WTC11 (cell line): ENCODE measurements at regions not wholly inside any gene's neighbourhood (a gene's known extent, or its start where the extent isn't known, plus 50 kb on each side); places are given as distances from the start of the nearest gene placed in this dataset.

Experiments used
- ATAC-seq: fragments of 200-7000 bp; cut with Tn5 transposase; 2 replicates; pipeline ENCODE4 v1.10.0; 2021; ENCODE audit warnings: mild to moderate bottlenecking, moderate library complexity
- CTCF ChIA-PET: fragments of 300-600 bp; sonication (Branson Sonifier 250); formaldehyde crosslinking; loops from one replicate; lab custom pipeline; 2021; ENCODE audit warnings: antibody characterized with exemption; lab: Charles Lee
- POLR2A ChIA-PET: fragments of 350-600 bp; sonication (Branson Sonifier 250); formaldehyde crosslinking; loops from one replicate; lab custom pipeline; 2021; ENCODE audit warnings: antibody characterized with exemption; lab: Charles Lee
- DNase-seq: peaks from one replicate; pipeline ENCODE4 v3.0.0; 2021; ENCODE audit warnings: low spot score
- H3K27ac Mint-ChIP-seq: 2 replicates; pipeline ENCODE4 v1.8.0; 2021; ENCODE audit warnings: mixed read lengths
- H3K27me3 Mint-ChIP-seq: 2 replicates; pipeline ENCODE4 v1.8.0; 2021; ENCODE audit warnings: low read depth, mild to moderate bottlenecking, moderate library complexity, mixed read lengths
- H3K36me3 Mint-ChIP-seq: 2 replicates; pipeline ENCODE4 v1.8.0; 2021; ENCODE audit warnings: mixed read lengths
- H3K4me1 Mint-ChIP-seq: 2 replicates; pipeline ENCODE4 v1.8.0; 2022; ENCODE audit warnings: mixed read lengths
- H3K4me3 Mint-ChIP-seq: 2 replicates; pipeline ENCODE4 v1.8.0; 2021; ENCODE audit warnings: mild to moderate bottlenecking, moderate library complexity, mixed read lengths
- H3K9me3 Mint-ChIP-seq: 2 replicates; pipeline ENCODE4 v1.8.0; 2021; ENCODE audit warnings: mixed read lengths
- E2F4 ChIP-seq: sonication (generic); formaldehyde crosslinking; IDR thresholded peaks from 2 replicates; pipeline ENCODE4 v1.8.1; 2022; ENCODE audit warnings: low read depth, mild to moderate bottlenecking, moderate library complexity, missing genetic modification reagents, borderline replicate concordance
- ETV6 ChIP-seq: sonication (generic); formaldehyde crosslinking; IDR thresholded peaks from 2 replicates; pipeline ENCODE4 v1.8.1; 2022; ENCODE audit warnings: mild to moderate bottlenecking, missing genetic modification reagents
- FOXJ3 ChIP-seq: sonication (generic); formaldehyde crosslinking; IDR thresholded peaks from 2 replicates; pipeline ENCODE4 v1.9.0; 2021; ENCODE audit warnings: missing genetic modification reagents, mild to moderate bottlenecking, borderline replicate concordance
- FOXP4 ChIP-seq: sonication (generic); formaldehyde crosslinking; IDR thresholded peaks from 2 replicates; pipeline ENCODE4 v1.8.0; 2022; ENCODE audit warnings: mild to moderate bottlenecking, missing genetic modification reagents
- HMGA2 ChIP-seq: fragments of 250-450 bp; sonication (Bioruptor Pico); IDR thresholded peaks from 2 replicates; pipeline ENCODE4 v1.4.0; 2021; ENCODE audit warnings: mild to moderate bottlenecking, moderate library complexity
- IRF1 ChIP-seq: sonication (generic); formaldehyde crosslinking; IDR thresholded peaks from 2 replicates; pipeline ENCODE4 v1.8.0; 2023; ENCODE audit warnings: missing genetic modification reagents
- JAZF1 ChIP-seq: fragments of 250-450 bp; sonication (Bioruptor Pico); IDR thresholded peaks from 2 replicates; pipeline ENCODE4 v1.9.0; 2021; ENCODE audit warnings: moderate library complexity, mild to moderate bottlenecking, inconsistent platforms
- KAT7 ChIP-seq: sonication (generic); formaldehyde crosslinking; IDR thresholded peaks from 2 replicates; pipeline ENCODE4 v1.8.1; 2023; ENCODE audit warnings: missing genetic modification reagents, mild to moderate bottlenecking, borderline replicate concordance
- MYBL2 ChIP-seq: sonication (generic); formaldehyde crosslinking; IDR thresholded peaks from 2 replicates; pipeline ENCODE4 v1.8.1; 2023; ENCODE audit warnings: mild to moderate bottlenecking, moderate library complexity, missing genetic modification reagents
- NFATC4 ChIP-seq: fragments of 250-450 bp; sonication (Bioruptor Pico); IDR thresholded peaks from 2 replicates; pipeline ENCODE4 v1.9.0; 2021; ENCODE audit warnings: mild to moderate bottlenecking
- NFE2L1 ChIP-seq: sonication (generic); formaldehyde crosslinking; IDR thresholded peaks from 2 replicates; pipeline ENCODE4 v1.8.1; 2023; ENCODE audit warnings: missing genetic modification reagents
- SMAD3 ChIP-seq: sonication (generic); formaldehyde crosslinking; IDR thresholded peaks from 2 replicates; pipeline ENCODE4 v1.8.0; 2022; ENCODE audit warnings: missing genetic modification reagents, mild to moderate bottlenecking, borderline replicate concordance
- SOX15 ChIP-seq: fragments of 250-450 bp; sonication (Bioruptor Pico); IDR thresholded peaks from 2 replicates; pipeline ENCODE4 v1.9.0; 2021; ENCODE audit warnings: mild to moderate bottlenecking
- USF1 ChIP-seq: sonication (generic); formaldehyde crosslinking; IDR thresholded peaks from 2 replicates; pipeline ENCODE4 v1.8.0; 2022; ENCODE audit warnings: mild to moderate bottlenecking, missing genetic modification reagents
- ZNF263 ChIP-seq: sonication (generic); formaldehyde crosslinking; IDR thresholded peaks from 2 replicates; pipeline ENCODE4 v1.8.1; 2022; ENCODE audit warnings: low read depth, mild to moderate bottlenecking, moderate library complexity, missing genetic modification reagents
- ZNF317 ChIP-seq: sonication (generic); formaldehyde crosslinking; IDR thresholded peaks from 2 replicates; pipeline ENCODE4 v1.8.1; 2023; ENCODE audit warnings: low read depth, mild to moderate bottlenecking, moderate library complexity, missing genetic modification reagents, borderline replicate concordance
- ZNF425 ChIP-seq: fragments of 250-450 bp; sonication (Bioruptor Pico); conservative IDR thresholded peaks from 2 replicates; pipeline ENCODE4 v1.9.0; 2021; ENCODE audit warnings: mild to moderate bottlenecking

- H3K27me3 Mint-ChIP-seq, result no peaks in the 10 kb centered on the region; the same call in 1 of the 2 replicates
- peaks cover 13% of the 10 kb centered on the region for H3K36me3 Mint-ChIP-seq
- ChIA-PET POLR2A (no interaction called here), CTCF (no interaction called here)
- H3K9me3 Mint-ChIP-seq, result peaks cover 19% of the 10 kb centered on the region
- peaks cover 4% of the 10 kb centered on the region; the same call in 1 of the 2 replicates for H3K4me1 Mint-ChIP-seq
- ATAC-seq, result peak; percentile 72
- no peak for TF ChIP-seq FOXJ3
- TF ChIP-seq SMAD3 (CRISPR knock-in tag), result no peak
- TF ChIP-seq FOXP4 (CRISPR knock-in tag), result no peak
- TF ChIP-seq SOX15 (CRISPR knock-in tag), result no peak
- TF ChIP-seq ZNF425 (CRISPR knock-in tag), result no peak
- no peak for TF ChIP-seq JAZF1 (CRISPR knock-in tag)
- no peak for TF ChIP-seq HMGA2 (CRISPR knock-in tag)
- no peak for TF ChIP-seq NFATC4 (CRISPR knock-in tag)
- TF ChIP-seq NFE2L1 (CRISPR knock-in tag), result no peak
- no peak for TF ChIP-seq MYBL2
- no peak for TF ChIP-seq ETV6 (CRISPR knock-in tag)
- DNase-seq, result no peak
- H3K27ac Mint-ChIP-seq, result no peak overlapping the region
- no peak overlapping the region for H3K4me3 Mint-ChIP-seq
Measured at GRCh38 chr4:108313546-108314339, 145.0 kb upstream of the LEF1 start.

- H3K27ac Mint-ChIP-seq, result no peak overlapping the region
- ChIA-PET CTCF (no interaction called here), POLR2A (no interaction called here)
- DNase-seq (no peak), ATAC-seq (no peak)
- peaks cover 20% of the 10 kb centered on the region for H3K9me3 Mint-ChIP-seq
- H3K4me3 Mint-ChIP-seq, result no peak overlapping the region
- H3K36me3 Mint-ChIP-seq, result peaks cover 13% of the 10 kb centered on the region
- TF ChIP-seq IRF1 (CRISPR knock-in tag) (no peak), ZNF263 (CRISPR knock-in tag) (no peak), ZNF317 (no peak), FOXJ3 (no peak), E2F4 (CRISPR knock-in tag) (no peak)
- H3K4me1 Mint-ChIP-seq, result peaks cover 4% of the 10 kb centered on the region; the same call in 1 of the 2 replicates
- no peaks in the 10 kb centered on the region; the same call in 1 of the 2 replicates for H3K27me3 Mint-ChIP-seq
Measured at GRCh38 chr4:108311313-108311712, 142.6 kb upstream of the LEF1 start.

- ATAC-seq (peak; percentile 88), DNase-seq (no peak)
- Mint-ChIP-seq H3K4me1 (peaks cover 23% of the 10 kb centered on the region), H3K27me3 (no peaks in the 10 kb centered on the region; the same call in 1 of the 2 replicates), H3K27ac (no peak overlapping the region), H3K4me3 (no peak overlapping the region), H3K9me3 (peaks cover 13% of the 10 kb centered on the region), H3K36me3 (peaks cover 7% of the 10 kb centered on the region; the same call in 1 of the 2 replicates)
- CTCF ChIA-PET, result no interaction called here
- POLR2A ChIA-PET, result no interaction called here
- TF ChIP-seq ETV6 (CRISPR knock-in tag) (no peak), USF1 (CRISPR knock-in tag) (no peak), KAT7 (no peak)
Measured at GRCh38 chr4:108303488-108304177, 134.9 kb upstream of the LEF1 start.
